Naive thymus-derived CD4-positive, alpha-beta T cell (primary cell): ENCODE measurements at regions not wholly inside any gene's neighbourhood (a gene's known extent, or its start where the extent isn't known, plus 50 kb on each side); places are given as distances from the start of the nearest gene placed in this dataset.

ENCODE experiments used
- ATAC-seq: fragments of 150-1000 bp; cut with Tn5 transposase; 2 replicates; pipeline ENCODE4 v1.10.0; 2021; ENCODE audit warnings: mild to moderate bottlenecking, moderate library complexity
- CTCF ChIA-PET: fragments of 350-600 bp; sonication (Branson Sonifier 250); formaldehyde crosslinking; loops from one replicate; lab custom pipeline; 2021; ENCODE audit warnings: antibody characterized with exemption; lab: Charles Lee
- POLR2A ChIA-PET: fragments of 350-600 bp; sonication (Branson Sonifier 250); formaldehyde crosslinking; loops from one replicate; lab custom pipeline; 2021; ENCODE audit warnings: antibody characterized with exemption, inconsistent platforms; lab: Charles Lee
- DNase-seq, 9 donors: peaks; one replicate each; pipeline versions ENCODE4 v3.0.0 to v3.0.0-alpha.2; 2020 to 2022; ENCODE audit warnings: mixed read lengths in 1 of 9
- H3K27ac ChIP-seq: one replicate; pipeline ENCODE4 v1.7.0; 2013; ENCODE audit warnings: mild to moderate bottlenecking, low read depth, low read length, moderate library complexity
- H3K27me3 ChIP-seq, 2 donors: one replicate each; pipeline ENCODE4 v1.7.0; 2013; ENCODE audit warnings: low read length in 2 of 2, mild to moderate bottlenecking in 2 of 2, moderate library complexity in 2 of 2; ENCODE audit not compliant: control insufficient read depth in 2 of 2, insufficient read depth in 2 of 2
- H3K36me3 ChIP-seq, 3 experiments: 1 replicate in 2 of 3; 2 replicates in 1 of 3; pipeline ENCODE4 v1.7.0; 2013; ENCODE audit warnings: low read length in 3 of 3, mild to moderate bottlenecking in 3 of 3, moderate library complexity in 1 of 3; ENCODE audit not compliant: insufficient read depth in 3 of 3, control insufficient read depth in 2 of 3
- H3K4me1 ChIP-seq, 2 donors: one replicate each; pipeline ENCODE4 v1.7.0; 2013; ENCODE audit warnings: low read length in 2 of 2, mild to moderate bottlenecking in 2 of 2, moderate library complexity in 1 of 2; ENCODE audit not compliant: control insufficient read depth in 2 of 2, insufficient read depth in 2 of 2
- H3K4me3 ChIP-seq: 2 replicates; pipeline ENCODE4 v1.7.0; 2013; ENCODE audit warnings: mild to moderate bottlenecking, low read length
- H3K9me3 ChIP-seq, 3 experiments: 1 replicate in 2 of 3; 2 replicates in 1 of 3; pipeline ENCODE4 v1.7.0; 2013; ENCODE audit warnings: low read length in 3 of 3; ENCODE audit not compliant: control insufficient read depth in 2 of 3
- H3K27ac Mint-ChIP-seq, 9 donors: one replicate each; pipeline ENCODE4 v1.8.0; 2020 to 2022; ENCODE audit warnings: mixed read lengths in 9 of 9, mild to moderate bottlenecking in 8 of 9, moderate library complexity in 5 of 9, inconsistent platforms in 2 of 9
- H3K27me3 Mint-ChIP-seq, 5 donors: one replicate each; pipeline ENCODE4 v1.8.0; 2021 to 2022; ENCODE audit warnings: mixed read lengths in 5 of 5, mild to moderate bottlenecking in 1 of 5
- H3K36me3 Mint-ChIP-seq, 5 donors: one replicate each; pipeline ENCODE4 v1.8.0; 2020 to 2022; ENCODE audit warnings: mixed read lengths in 5 of 5, mild to moderate bottlenecking in 3 of 5, inconsistent platforms in 1 of 5
- H3K4me1 Mint-ChIP-seq, 7 donors: one replicate each; pipeline ENCODE4 v1.8.0; 2020 to 2022; ENCODE audit warnings: mixed read lengths in 7 of 7, mild to moderate bottlenecking in 3 of 7, inconsistent platforms in 1 of 7
- H3K4me3 Mint-ChIP-seq, 10 donors: one replicate each; pipeline ENCODE4 v1.8.0; 2020 to 2022; ENCODE audit warnings: mild to moderate bottlenecking in 10 of 10, mixed read lengths in 10 of 10, moderate library complexity in 6 of 10, inconsistent platforms in 2 of 10
- H3K9me3 Mint-ChIP-seq, 11 donors: one replicate each; pipeline ENCODE4 v1.8.0; 2020 to 2022; ENCODE audit warnings: mixed read lengths in 11 of 11, mild to moderate bottlenecking in 4 of 11, inconsistent platforms in 1 of 11, moderate library complexity in 1 of 11
- intact Hi-C, 2 donors: fragments of 100-400 bp; cut with micrococcal nuclease; formaldehyde crosslinking; loops; one replicate each; pipeline ENCODE4 v1.15.1; 2023

- Histone ChIP-seq H3K4me1 (no peaks in the 10 kb centered on the region), H3K27ac (no peak overlapping the region), H3K9me3 (no peaks in the 10 kb centered on the region), H3K36me3 (no peaks in the 10 kb centered on the region), H3K27me3 (no peaks in the 10 kb centered on the region), H3K4me3 (no peak overlapping the region)
- Mint-ChIP-seq H3K36me3 (no peaks in the 10 kb centered on the region), H3K4me1 (no peaks in the 10 kb centered on the region), H3K4me3 (no peak overlapping the region), H3K9me3 (no peaks in the 10 kb centered on the region), H3K27me3 (peaks cover 7 to 18% (median 12%) of the 10 kb centered on the region in 5 donors), H3K27ac (no peak overlapping the region)
- intact Hi-C loops: no loop called here
- ChIA-PET POLR2A (no interaction called here), CTCF (no interaction called here)
- ATAC-seq: no peak
- no peak for DNase-seq
These were observed 321.9 kb upstream of the CCDC54 start for GRCh38 chr3:107055181-107055942.

GRCh38 chr3:107061466-107061865, 315.8 kb upstream of the CCDC54 start:
- Histone ChIP-seq H3K4me3 (no peak overlapping the region), H3K36me3 (no peaks in the 10 kb centered on the region), H3K27me3 (no peaks in the 10 kb centered on the region), H3K9me3 (no peaks in the 10 kb centered on the region), H3K4me1 (peaks cover 4 to 7% of the 10 kb centered on the region in 2 donors), H3K27ac (no peak overlapping the region)
- H3K4me3 Mint-ChIP-seq: no peak overlapping the region
- H3K36me3 Mint-ChIP-seq: no peaks in the 10 kb centered on the region
- ChIA-PET CTCF (no interaction called here), POLR2A (no interaction called here)
- no peaks in the 10 kb centered on the region for H3K9me3 Mint-ChIP-seq
- DNase-seq (no peak), ATAC-seq (no peak)
- no peak overlapping the region for H3K27ac Mint-ChIP-seq
- peaks cover 6 to 11% (median 10%) of the 10 kb centered on the region in 7 donors for H3K4me1 Mint-ChIP-seq
- H3K27me3 Mint-ChIP-seq: peaks cover 4 to 29% (median 14%) of the 10 kb centered on the region in 5 donors
- intact Hi-C loops: loop anchor here (5.0 to 10.0 kb wide), 3 partner anchors 457 to 1544 kb away; no protein-coding TSS in a partner anchor

- intact Hi-C loops: loop anchor here (5.0 to 10.0 kb wide), 3 partner anchors 458 to 1545 kb away; no protein-coding TSS in a partner anchor
- ChIA-PET POLR2A (no interaction called here), CTCF (no interaction called here)
- peaks cover 4 to 7% of the 10 kb centered on the region in 2 donors for H3K4me1 ChIP-seq
- H3K27me3 ChIP-seq: no peaks in the 10 kb centered on the region
- no peaks in the 10 kb centered on the region for H3K36me3 ChIP-seq
- ATAC-seq (no peak), DNase-seq (no peak)
- H3K4me3 Mint-ChIP-seq: no peak overlapping the region
- no peak overlapping the region for H3K27ac Mint-ChIP-seq
- peaks cover 6 to 11% (median 10%) of the 10 kb centered on the region in 7 donors for H3K4me1 Mint-ChIP-seq
- H3K27me3 Mint-ChIP-seq: peaks cover 4 to 23% (median 11%) of the 10 kb centered on the region in 5 donors
- H3K9me3 Mint-ChIP-seq: peaks cover 0 to 2% (median 0%) of the 10 kb centered on the region in 11 donors
- no peak overlapping the region for H3K27ac ChIP-seq
- no peak overlapping the region for H3K4me3 ChIP-seq
- no peaks in the 10 kb centered on the region for H3K36me3 Mint-ChIP-seq
- H3K9me3 ChIP-seq: no peaks in the 10 kb centered on the region
These were observed 314.9 kb upstream of the CCDC54 start for GRCh38 chr3:107062310-107062709.

GRCh38 chr3:107062787-107063186, 314.5 kb upstream of the CCDC54 start:
- Histone ChIP-seq H3K4me1 (peaks cover 4 to 7% of the 10 kb centered on the region in 2 donors), H3K9me3 (no peaks in the 10 kb centered on the region), H3K4me3 (no peak overlapping the region), H3K27me3 (no peaks in the 10 kb centered on the region), H3K27ac (no peak overlapping the region), H3K36me3 (no peaks in the 10 kb centered on the region)
- no peaks in the 10 kb centered on the region for H3K36me3 Mint-ChIP-seq
- peaks cover 6 to 11% (median 10%) of the 10 kb centered on the region in 7 donors for H3K4me1 Mint-ChIP-seq
- H3K27ac Mint-ChIP-seq: no peak overlapping the region
- ChIA-PET POLR2A (no interaction called here), CTCF (no interaction called here)
- DNase-seq (no peak), ATAC-seq (no peak)
- H3K4me3 Mint-ChIP-seq: no peak overlapping the region
- intact Hi-C loops: loop anchor here (5.0 to 10.0 kb wide), 3 partner anchors 458 to 1545 kb away; no protein-coding TSS in a partner anchor
- peaks cover under 1 to 19% (median 10%) of the 10 kb centered on the region in 5 donors for H3K27me3 Mint-ChIP-seq
- peaks cover 0 to 2% (median 0%) of the 10 kb centered on the region in 11 donors for H3K9me3 Mint-ChIP-seq

GRCh38 chr3:107063351-107063750, 313.9 kb upstream of the CCDC54 start:
- DNase-seq (no peak), ATAC-seq (no peak)
- ChIA-PET CTCF (no interaction called here), POLR2A (no interaction called here)
- Histone ChIP-seq H3K9me3 (no peaks in the 10 kb centered on the region), H3K27me3 (no peaks in the 10 kb centered on the region), H3K27ac (no peak overlapping the region), H3K4me3 (no peak overlapping the region), H3K36me3 (no peaks in the 10 kb centered on the region), H3K4me1 (peaks cover 4 to 7% of the 10 kb centered on the region in 2 donors)
- no peak overlapping the region for H3K27ac Mint-ChIP-seq
- peaks cover 0 to 2% (median 0%) of the 10 kb centered on the region in 11 donors for H3K9me3 Mint-ChIP-seq
- H3K4me3 Mint-ChIP-seq: no peak overlapping the region
- H3K36me3 Mint-ChIP-seq: no peaks in the 10 kb centered on the region
- intact Hi-C loops: loop anchor here (5.0 to 10.0 kb wide), 3 partner anchors 459 to 1546 kb away; no protein-coding TSS in a partner anchor
- H3K27me3 Mint-ChIP-seq: peaks cover 0 to 17% (median 9%) of the 10 kb centered on the region in 5 donors
- H3K4me1 Mint-ChIP-seq: peaks cover 6 to 11% (median 10%) of the 10 kb centered on the region in 7 donors

- peak; percentile 6 to 57 (median 39) for DNase-seq
- peaks cover 4 to 7% of the 10 kb centered on the region in 2 donors for H3K4me1 ChIP-seq
- H3K4me1 Mint-ChIP-seq: peaks cover 6 to 15% (median 10%) of the 10 kb centered on the region in 7 donors
- no peaks in the 10 kb centered on the region for H3K27me3 ChIP-seq
- no peak overlapping the region for H3K4me3 Mint-ChIP-seq
- no peaks in the 10 kb centered on the region for H3K9me3 ChIP-seq
- peak; percentile 82 for ATAC-seq
- intact Hi-C loops: loop anchor here (1.0 to 10.0 kb wide), 5 partner anchors 240 to 1547 kb away; no protein-coding TSS in a partner anchor
- no peak overlapping the region for H3K27ac ChIP-seq
- H3K4me3 ChIP-seq: no peak overlapping the region
- no peak overlapping the region for H3K27ac Mint-ChIP-seq
- POLR2A ChIA-PET: no interaction called here
- peaks cover 0 to 2% (median 0%) of the 10 kb centered on the region in 11 donors for H3K9me3 Mint-ChIP-seq
- H3K36me3 ChIP-seq: no peaks in the 10 kb centered on the region
- H3K27me3 Mint-ChIP-seq: peaks cover 0 to 17% (median 8%) of the 10 kb centered on the region in 5 donors
- CTCF ChIA-PET: interaction anchor here (0.6 kb wide), 1 partner anchor 12 kb away, joined by 5 read pairs; no protein-coding TSS in a partner anchor
- H3K36me3 Mint-ChIP-seq: no peaks in the 10 kb centered on the region
These were observed 312.7 kb upstream of the CCDC54 start for GRCh38 chr3:107064405-107065060.
